ENCODE measurements at regions not wholly inside any gene's neighbourhood (a gene's known extent, or its start where the extent isn't known, plus 50 kb on each side); places are given as distances from the start of the nearest gene placed in this dataset.
"Not testable (repeated sequence)": the region's sequence is repeated elsewhere in the genome, so short reads cannot be mapped to it uniquely, and the experiment has no call there.

- intact Hi-C loops (cut with DNase I; ENCODE audit: low total_unique reads): no loop called here
- no peak overlapping the region for H3K27ac ChIP-seq
- DNase-seq: no peak
Observed at GRCh38 chr11:110856340-110856739, 144.1 kb upstream of the ARHGAP20 start.

GRCh38 chr11:110855191-110855590, 143.0 kb upstream of the ARHGAP20 start:
- TF ChIP-seq, protein P1, sequence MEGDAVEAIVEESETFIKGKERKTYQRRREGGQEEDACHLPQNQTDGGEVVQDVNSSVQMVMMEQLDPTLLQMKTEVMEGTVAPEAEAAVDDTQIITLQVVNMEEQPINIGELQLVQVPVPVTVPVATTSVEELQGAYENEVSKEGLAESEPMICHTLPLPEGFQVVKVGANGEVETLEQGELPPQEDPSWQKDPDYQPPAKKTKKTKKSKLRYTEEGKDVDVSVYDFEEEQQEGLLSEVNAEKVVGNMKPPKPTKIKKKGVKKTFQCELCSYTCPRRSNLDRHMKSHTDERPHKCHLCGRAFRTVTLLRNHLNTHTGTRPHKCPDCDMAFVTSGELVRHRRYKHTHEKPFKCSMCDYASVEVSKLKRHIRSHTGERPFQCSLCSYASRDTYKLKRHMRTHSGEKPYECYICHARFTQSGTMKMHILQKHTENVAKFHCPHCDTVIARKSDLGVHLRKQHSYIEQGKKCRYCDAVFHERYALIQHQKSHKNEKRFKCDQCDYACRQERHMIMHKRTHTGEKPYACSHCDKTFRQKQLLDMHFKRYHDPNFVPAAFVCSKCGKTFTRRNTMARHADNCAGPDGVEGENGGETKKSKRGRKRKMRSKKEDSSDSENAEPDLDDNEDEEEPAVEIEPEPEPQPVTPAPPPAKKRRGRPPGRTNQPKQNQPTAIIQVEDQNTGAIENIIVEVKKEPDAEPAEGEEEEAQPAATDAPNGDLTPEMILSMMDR (IDR thresholded peaks at IDR 0.05): no peak
- no peak for TF ChIP-seq POLR2A (IDR thresholded peaks at IDR 0.05)
- Histone ChIP-seq H3K4me3 (no peak overlapping the region), H3K36me3 (ENCODE audit: low read depth, missing control alignments) (no peaks in the 10 kb centered on the region), H3K9me3 (no peaks in the 10 kb centered on the region), H3K27ac (no peak overlapping the region), H3K4me1 (no peaks in the 10 kb centered on the region), H3K27me3 (no peaks in the 10 kb centered on the region)
- WGBS, 2 donors: 26 to 42% methylated on average over 1 of the region's 1 CpG
- intact Hi-C loops (cut with DNase I; ENCODE audit: low total_unique reads): no loop called here
- DNase-seq: no peak

More at GRCh38 chr11:110856340-110856739, 144.1 kb upstream of the ARHGAP20 start:
- H3K4me3 ChIP-seq: no peak overlapping the region
- no peaks in the 10 kb centered on the region for H3K9me3 ChIP-seq
- no peaks in the 10 kb centered on the region for H3K27me3 ChIP-seq
- H3K36me3 ChIP-seq (ENCODE audit: low read depth, missing control alignments): no peaks in the 10 kb centered on the region
- H3K4me1 ChIP-seq: no peaks in the 10 kb centered on the region
- TF ChIP-seq, protein P1 (IDR thresholded peaks at IDR 0.05): no peak
- TF ChIP-seq POLR2A (IDR thresholded peaks at IDR 0.05): no peak
- 91 to 94% methylated on average over 3 of the region's 3 CpGs for WGBS, 2 donors

DNA sequence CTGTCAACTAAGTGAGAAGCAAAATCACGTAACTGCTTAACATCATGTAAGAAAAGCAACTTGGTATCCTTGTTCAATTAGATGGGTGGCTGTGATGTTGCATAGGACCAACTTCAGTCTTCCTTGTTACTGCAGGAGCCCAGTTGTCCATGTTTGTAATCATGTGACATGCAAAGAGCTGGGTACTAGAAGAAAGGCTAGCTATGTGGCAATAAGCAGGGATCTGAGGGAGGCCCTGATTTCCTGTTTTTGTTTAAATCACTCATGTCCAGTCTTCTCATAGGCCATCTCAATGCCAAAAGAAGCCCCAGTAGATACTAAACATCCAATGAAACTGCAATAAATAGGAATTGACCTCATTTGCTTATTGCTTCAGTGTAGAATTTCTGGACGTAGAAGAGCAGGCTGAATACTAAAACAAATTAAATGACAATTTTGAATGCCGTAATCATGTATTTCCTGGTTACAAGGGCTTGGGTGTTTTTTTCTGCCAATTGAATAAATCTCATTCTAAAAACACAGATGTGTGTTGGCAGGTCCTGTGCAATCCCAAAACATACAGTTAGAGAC, 140.8 kb upstream of the ARHGAP20 start:
- Histone ChIP-seq H3K4me3 (no peak overlapping the region), H3K36me3 (ENCODE audit: low read depth, missing control alignments) (no peaks in the 10 kb centered on the region), H3K9me3 (no peaks in the 10 kb centered on the region), H3K27ac (no peak overlapping the region), H3K4me1 (no peaks in the 10 kb centered on the region), H3K27me3 (no peaks in the 10 kb centered on the region)
- no peak for TF ChIP-seq POLR2A (IDR thresholded peaks at IDR 0.05)
- TF ChIP-seq, protein P1 (IDR thresholded peaks at IDR 0.05): no peak
- no peak for DNase-seq
- WGBS, 2 donors: 89 to 91% methylated on average over 3 of the region's 3 CpGs
- intact Hi-C loops (cut with DNase I; ENCODE audit: low total_unique reads): no loop called here

DNA sequence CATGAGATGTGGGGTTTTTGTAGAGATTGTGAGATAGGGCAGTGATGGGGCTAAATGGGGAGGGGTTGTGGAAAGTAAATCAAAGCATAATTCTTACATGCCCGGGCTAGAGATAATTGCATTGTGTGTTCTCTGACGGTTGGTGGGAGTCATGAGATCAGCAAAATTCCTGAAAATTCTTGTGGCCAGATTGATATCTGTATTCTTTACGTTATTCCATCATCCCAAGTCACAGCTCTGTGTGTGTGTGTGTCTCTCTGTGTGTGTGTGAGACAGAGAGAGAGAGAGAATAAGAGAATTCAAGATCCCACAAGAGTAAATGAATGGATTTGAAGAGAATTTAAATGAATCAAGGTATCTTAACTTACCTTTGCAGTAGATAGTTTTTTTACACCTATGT, 138.6 kb upstream of the ARHGAP20 start:
- Histone ChIP-seq H3K36me3 (ENCODE audit: low read depth, missing control alignments) (no peaks in the 10 kb centered on the region), H3K27me3 (no peaks in the 10 kb centered on the region), H3K9me3 (no peaks in the 10 kb centered on the region), H3K27ac (no peak overlapping the region), H3K4me1 (no peaks in the 10 kb centered on the region), H3K4me3 (no peak overlapping the region)
- intact Hi-C loops (cut with DNase I; ENCODE audit: low total_unique reads): no loop called here
- WGBS, 2 donors: 76 to 82% methylated on average over 3 of the region's 3 CpGs
- no peak for TF ChIP-seq POLR2A (IDR thresholded peaks at IDR 0.05)
- TF ChIP-seq, protein P1 (IDR thresholded peaks at IDR 0.05): no peak
- no peak for DNase-seq

DNA sequence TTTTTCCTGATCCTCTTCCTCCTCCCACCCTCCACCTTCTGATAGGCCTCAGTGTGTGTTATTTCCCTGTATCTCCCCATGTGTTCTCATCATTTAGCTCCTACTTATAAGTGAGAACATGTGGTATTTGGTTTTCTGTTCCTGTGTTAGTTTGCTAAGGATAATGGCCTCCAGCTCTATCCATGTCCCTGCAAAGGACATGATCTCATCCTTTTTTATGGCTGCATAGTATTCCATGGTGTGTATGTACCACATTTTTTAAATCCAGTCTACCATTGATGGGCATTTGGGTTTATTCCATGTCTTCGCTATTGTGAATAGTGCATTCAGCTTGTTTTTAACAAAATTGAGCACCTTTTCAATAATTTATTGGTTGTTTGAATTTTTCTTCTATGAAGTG, 130.8 kb upstream of the ARHGAP20 start:
- H3K36me3 ChIP-seq (ENCODE audit: low read depth, missing control alignments); H3K4me3 ChIP-seq; DNase-seq; H3K27me3 ChIP-seq; H3K9me3 ChIP-seq; intact Hi-C loops (cut with DNase I; ENCODE audit: low total_unique reads); H3K27ac ChIP-seq; H3K4me1 ChIP-seq: not testable (repeated sequence)
- WGBS, 2 donors: 86 to 95% methylated on average over 1 of the region's 1 CpG

Measured in testis (tissue), 2 donors.